Stimulated activated CD4-positive, alpha-beta T cell treated with anti-CD3 and anti-CD28 coated beads, Interleukin-15, amount 100 ng/mL, for 48 hours (primary cell): ENCODE measurements at regions not wholly inside any gene's neighbourhood (a gene's known extent, or its start where the extent isn't known, plus 50 kb on each side); places are given as distances from the start of the nearest gene placed in this dataset.
A peak's percentile ranks its signal among the peaks of the same experiment; 100 is the strongest.

Source experiments
- DNase-seq, 2 donors: peaks; one replicate each; pipeline ENCODE4 v3.0.0-alpha.2; 2020; ENCODE audit warnings: low read depth in 2 of 2

DNA sequence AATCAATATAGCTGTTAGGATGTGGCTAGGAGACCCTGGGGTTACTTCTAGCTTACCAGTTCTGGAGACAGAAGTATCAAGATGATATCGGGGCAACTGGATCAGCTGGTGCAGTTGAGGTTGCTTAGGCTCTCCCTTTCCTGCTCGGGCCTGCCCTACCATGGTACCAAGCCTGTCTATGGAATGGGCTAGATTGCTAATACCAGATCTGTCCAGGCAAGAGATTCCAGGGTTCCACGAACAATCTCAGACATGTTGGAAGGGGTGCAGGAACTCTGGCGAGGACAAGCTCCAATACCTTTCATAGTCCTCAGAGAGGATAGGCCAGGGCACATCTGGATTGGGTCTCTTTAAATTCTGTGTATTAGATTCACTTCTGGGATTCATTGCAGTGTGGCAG, 53.8 kb downstream of the ADM start:
- no peak for DNase-seq

DNA sequence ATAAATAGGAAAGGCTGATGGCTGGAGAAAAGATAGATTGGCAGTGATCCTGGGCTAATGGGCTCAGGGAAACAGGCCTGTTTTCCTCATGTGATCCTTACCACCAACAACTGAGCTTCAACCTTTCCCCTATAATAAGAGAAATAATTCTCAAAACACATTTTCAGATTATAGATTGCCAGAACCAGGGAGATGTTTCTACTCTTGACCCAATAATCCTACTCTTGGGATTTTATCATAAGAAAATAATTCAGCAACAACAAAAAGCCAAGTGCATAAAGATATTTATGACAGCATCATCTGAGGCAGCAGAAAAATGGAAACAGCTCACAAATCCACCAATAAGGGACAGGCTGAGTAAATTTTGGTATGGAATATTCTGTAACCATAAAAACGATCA, 54.3 kb downstream of the ADM start:
- DNase-seq, result no peak

DNA sequence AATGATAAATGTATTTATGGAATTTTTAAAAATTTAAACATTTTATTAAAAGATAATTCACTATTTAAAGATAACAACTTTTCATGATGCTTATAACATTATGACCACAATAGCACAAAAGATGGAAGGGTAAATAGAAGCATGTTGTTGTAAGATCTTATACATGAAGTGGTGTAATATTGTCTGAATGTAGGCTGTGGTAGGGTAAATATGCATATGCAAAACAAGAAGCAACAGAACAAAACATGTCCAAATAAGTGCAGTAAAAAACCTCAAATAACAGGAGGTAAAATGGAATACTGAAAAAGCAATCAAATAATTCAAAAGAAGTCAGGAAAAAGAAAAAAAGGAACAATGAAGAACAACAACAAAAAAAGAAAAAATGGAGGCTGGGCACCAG, 56.0 kb downstream of the ADM start:
- DNase-seq, result no peak

DNA sequence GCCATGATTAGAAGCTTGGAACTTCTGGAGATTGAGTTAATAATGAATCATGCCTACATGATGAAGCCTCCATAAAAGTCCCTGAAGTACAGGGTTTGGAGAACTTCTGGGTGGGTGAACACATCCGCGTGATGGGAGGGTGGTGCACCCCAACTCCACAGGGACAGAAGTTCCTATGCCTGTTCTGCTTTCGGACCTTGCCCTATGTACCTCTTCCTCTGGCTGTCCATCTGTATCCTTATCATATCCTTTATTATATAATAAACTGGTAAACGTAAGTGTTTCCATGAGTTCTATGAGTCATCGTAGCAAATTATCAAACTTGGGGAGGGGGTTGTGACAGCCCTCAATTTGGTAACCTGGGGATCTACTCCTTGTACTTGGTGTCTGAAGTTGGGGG, 60.2 kb downstream of the ADM start:
- no peak for DNase-seq

DNA sequence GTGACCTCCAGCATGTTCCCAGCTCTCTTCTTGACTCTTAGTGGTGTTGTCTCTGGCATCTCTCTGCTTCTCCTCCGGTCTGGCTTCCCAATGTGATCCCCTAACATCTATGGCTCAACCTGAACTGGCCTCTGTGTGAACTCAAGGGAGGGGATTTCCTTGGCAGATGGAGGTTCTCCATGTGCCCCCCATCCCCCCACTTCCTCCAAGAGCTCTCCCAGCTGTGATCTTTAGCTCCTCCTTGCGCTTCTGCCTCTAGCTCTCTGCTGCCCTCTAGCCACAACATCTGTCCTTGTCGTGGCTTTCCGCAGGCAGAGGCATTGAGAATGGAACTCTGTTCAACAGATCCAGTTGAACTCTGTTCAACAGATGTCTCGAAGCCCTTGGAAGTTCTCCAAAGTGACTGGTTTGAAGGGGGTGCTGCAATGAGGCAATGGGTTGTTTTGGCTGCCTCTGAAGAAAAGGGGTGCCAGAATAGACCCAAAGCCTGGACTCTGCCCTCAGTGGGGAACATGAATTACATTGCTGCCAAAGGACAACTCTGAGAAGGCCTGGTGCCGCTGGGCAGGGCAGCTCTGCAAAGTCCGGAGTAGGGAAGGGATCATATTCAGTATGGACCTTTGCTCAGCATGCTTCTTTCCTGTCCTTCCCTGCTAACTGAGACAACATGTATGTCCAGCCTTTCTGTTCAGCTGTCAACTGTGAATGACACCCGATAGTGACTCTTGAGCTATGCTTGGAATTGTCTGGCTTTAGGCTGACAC, 61.9 kb downstream of the ADM start:
- peak; percentile 42 to 64 for DNase-seq

DNA sequence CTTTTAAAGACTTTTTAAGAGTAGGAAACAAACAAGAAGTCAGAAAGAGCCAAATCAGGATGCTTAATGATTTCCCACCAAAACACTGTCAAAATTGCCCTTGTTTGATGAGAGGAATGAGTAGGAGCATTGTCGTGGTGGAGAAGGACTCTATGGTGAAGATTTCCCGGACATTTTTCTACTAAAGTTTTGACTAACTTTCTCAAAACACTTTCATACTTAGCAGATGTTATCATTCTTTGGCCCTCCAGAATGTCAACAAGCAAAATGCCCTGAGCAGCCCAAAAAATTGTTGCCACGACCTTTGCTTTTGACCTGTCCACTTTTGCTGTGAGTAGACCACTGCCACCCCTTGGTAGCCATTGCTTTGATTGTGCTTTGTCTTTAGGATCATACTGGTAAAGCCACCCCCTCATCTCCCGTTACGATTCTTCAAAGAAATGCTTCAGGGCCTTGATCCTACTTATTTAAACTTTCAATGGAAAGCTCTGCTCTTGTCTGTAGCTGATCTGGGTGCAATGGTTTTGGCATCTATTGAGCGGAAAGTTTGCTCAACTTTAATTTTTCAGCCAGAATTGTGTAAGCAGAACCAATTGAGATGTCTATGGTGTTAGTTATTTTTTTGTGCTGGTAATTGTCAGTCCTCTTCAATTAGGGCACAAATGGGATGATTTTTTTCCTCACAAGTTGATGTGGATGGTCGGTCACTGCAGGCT, 67.2 kb downstream of the ADM start:
- DNase-seq, result no peak

DNA sequence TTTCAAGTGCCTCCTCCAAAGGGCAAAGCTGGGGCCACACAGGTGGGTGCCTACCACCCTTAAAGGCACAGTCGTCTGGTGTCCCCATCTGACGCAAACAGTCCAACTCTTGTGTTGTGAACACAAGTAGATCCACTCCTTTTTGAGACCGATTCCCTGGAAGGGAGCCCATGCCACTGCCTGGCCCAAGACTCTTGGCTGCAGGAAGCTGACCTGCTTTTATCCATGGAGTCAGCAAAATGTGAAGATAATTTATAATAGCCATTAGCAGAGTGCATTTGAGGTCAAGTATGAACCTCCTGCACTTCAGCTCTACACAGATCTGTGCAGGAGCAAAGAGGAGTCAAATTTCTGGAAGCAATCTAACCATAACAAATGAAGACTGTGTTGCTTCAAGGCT, 68.5 kb downstream of the ADM start:
- DNase-seq, result no peak

DNA sequence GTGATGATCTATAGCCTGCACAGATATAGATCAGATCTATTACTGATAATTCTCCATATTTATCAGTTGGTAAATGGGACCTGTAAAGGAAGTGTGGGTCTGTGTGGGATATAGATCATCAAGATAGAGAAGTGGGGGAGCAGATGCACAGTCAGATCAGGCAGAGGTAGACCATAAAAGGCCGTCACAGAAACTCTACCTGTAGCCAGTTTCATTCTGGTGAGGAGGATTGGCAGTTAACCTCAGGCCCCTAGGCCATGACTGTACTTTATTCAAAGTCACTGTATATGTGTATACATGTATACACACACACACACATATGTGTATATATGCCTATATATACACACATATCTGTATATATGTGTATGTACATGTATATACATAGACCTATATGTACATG, 69.1 kb downstream of the ADM start:
- DNase-seq, result no peak

DNA sequence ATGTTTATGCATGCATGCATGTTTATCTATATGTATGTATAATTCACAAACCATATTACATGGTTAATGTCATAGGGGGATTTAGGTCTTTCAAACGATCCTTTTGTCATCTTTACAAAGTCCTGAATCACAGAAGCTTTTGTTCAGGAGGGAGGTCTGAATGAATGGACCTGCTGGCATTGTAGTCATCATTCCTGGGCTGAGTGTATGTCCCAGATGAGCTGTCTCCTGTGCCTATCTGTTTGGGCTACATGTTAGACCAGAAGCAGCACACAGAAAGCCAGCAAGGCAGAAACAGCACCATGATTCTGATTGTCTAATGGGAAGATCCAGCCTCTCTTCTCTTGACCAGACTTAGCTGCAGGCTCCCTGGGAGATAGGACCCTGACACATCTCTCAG, 69.5 kb downstream of the ADM start:
- DNase-seq, result no peak

DNA sequence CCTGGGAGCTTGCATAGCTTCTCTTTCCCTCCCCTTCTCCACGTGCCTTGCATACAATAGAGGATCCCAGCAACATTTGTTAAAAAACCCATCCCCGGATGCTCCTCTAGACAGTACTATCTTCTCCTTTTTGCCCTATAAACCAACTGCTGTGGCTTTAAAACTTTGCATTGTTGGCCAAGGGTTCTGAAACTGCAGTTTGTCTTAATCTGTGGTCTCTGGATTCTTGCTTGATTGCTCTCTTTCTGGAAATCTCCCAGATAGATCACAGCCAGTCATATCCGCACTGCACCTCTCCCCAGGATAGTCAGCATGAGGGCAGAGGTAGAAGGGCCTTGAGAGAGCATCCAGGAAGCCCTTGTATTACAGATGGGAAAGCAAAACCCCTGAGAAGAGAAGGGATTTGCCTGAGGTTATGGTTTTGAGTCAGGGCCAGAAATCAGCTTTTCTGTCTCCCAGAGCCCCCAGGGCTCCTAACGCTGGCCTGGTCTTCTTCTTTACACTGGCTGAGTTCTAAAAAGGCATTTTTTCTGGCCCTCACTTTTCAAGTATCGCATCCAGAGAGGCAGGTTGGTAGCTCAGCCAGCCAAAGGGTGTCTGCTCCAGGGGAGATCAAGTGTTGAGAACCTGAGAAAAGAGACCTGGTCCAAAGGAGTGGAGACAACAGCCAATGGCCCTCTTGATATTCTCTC, 70.6 kb downstream of the ADM start:
- no peak for DNase-seq

DNA sequence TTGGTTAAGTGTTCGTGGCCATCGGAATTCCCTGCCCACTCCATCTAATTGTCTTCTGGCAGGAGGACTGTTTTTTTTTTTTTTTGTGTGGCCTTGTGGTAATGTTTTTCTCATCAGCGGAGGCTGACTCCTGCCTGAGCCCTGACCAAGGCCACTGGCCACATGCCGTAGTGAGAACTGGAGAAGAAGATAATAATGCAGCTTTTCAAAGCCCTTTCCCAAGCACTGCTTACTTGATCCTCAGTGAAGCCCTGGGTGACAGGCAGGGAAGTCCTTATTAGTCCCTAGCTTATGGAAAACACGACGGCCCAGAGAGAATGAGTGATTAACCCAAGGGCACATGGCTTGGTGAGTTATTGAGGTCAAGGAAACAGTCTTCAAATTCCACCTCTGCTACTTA, 71.2 kb downstream of the ADM start:
- DNase-seq, result no peak

DNA sequence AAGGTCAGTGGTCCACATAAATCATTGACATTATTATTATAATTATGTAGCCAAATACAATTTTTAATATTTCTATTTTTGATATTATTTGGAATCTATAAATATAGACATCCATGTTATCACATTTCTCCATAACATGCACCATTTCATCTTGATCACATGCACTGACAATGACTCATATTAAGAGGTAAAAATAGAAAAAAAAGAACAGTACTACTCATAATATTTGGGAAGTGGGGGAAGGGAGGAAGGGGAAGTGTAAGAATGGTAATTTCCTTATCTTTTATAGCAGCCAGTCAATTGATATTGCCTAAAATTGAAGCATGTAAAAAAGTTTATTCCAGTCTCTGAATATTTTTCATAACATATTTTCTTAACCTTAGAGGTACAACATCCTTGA, 72.3 kb downstream of the ADM start:
- no peak for DNase-seq

DNA sequence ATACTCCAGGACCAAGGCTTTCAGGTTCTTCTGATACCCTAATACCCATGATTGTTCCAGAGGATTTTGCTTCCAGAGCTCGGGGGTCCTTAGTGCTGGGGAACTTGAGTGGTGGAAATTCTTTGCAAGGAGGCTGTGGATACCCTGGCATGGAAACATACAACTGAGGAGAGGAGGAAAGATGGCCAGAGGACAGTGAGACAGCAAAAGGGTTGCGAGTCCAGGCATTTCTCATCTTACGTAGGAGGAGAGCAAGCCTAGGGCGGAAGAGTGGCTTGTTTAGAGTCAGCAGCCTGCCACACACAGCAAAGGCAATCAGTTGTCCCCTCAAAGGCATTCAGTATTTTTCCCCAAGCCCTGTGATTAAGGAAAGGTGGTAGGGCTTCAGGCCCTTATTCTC, 73.5 kb downstream of the ADM start:
- no peak for DNase-seq

DNA sequence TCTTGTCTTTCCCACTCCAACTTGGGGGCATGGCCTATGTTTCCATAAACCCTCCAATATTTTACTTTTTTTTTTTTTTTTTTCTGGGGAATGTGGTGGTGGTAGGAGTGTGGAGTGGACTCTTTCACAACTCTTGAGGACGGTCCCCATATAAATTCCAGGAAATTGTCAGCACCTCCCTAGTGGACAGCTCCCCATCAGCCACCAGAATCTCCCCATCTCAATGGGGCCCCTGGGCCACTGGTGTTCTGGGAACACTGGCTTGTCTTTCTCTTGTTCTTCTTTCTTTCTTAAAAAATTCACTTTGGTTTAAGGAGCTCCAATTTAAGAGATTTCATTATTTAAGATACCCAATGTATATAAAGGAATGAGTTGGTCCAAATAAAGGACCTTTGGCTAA, 74.1 kb downstream of the ADM start:
- DNase-seq, result no peak

DNA sequence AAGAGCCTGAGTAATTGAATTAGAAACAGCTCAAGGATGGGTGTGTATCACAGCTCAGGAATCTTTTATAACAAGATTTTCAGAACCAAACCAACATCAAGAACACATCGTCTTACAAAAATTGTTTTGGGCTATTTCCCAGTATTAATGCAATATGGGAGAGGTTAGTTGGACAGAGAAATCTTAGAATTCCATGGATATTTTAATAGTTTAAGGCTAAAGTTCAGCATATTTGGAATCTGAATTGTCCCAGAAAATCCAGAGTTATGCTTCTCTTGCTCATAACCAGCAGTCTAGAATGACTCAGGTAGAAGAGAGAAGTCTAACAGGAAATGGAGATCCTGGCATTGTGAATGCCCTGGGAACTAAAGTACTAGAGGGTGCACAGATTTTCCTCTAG, 74.6 kb downstream of the ADM start:
- no peak for DNase-seq

DNA sequence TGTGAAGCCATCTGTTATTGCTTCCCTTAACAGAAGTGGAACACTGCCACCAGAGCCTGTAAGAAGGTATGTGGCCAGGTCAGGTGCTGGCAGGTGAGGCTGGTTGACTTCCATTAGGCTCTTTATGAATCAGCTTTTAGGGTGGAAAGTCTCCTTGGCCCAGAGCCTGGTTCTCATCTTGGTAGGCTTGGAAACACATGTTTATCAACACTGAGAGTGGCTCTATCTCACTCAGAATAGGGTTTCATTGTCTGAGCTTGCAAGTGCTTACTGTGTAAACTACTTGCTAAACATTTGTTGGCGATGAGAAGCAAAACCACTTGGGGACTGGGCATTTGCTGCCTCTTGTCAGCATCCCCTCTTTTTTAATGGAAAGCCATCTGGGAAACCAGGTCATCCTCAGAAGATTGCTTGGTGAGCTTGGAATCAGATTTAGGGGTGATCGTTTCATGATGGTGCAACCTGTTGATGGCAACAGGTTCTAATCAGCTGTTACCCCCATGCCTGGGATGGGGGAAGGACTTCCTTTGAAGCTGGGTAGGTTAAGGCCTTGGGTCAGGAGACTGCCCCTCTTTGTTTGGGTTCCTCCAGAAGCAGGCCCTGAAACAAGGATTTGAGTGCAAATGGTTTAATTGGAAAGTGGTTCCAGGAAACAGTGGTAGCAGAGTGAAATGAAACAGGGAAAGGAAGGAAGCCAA, 75.0 kb upstream of the AMPD3 start:
- no peak for DNase-seq

DNA sequence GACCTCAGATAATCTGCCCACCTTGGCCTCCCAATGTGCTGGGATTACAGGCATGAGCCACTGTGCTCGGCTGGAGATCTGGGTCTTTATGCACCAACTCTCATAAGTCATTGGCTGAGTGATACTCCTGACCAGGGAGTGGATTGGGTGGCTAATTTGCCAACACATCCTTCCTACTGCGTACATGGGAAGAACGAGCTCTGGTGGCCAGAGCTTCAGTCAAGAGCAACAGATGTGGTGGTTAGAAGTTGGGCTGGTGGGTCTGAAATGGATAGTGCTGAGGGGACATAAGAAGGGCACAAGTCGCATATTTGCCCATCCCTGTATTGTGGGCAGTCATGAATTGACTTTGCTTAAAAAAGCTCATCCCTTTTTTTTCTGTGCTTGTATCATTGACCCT, 74.1 kb upstream of the AMPD3 start:
- DNase-seq, result no peak

DNA sequence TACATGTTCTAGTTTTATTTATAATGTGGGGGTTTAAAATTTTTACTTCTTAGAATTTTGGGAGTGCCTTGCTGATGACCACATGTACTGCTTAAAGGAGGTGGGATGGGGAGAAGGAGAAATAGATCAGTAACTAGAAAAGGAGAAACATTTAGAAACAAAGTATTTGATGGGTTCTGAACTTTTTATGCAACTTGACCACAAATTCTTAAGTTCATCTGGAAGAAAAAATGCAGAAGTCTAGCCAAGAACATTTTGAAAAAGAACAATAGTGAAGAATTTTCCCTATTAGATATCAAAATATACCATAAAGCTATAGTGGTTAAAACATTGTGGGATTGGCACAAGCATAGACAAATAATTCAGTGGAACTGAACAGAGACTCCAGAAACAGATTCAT, 73.3 kb upstream of the AMPD3 start:
- no peak for DNase-seq

DNA sequence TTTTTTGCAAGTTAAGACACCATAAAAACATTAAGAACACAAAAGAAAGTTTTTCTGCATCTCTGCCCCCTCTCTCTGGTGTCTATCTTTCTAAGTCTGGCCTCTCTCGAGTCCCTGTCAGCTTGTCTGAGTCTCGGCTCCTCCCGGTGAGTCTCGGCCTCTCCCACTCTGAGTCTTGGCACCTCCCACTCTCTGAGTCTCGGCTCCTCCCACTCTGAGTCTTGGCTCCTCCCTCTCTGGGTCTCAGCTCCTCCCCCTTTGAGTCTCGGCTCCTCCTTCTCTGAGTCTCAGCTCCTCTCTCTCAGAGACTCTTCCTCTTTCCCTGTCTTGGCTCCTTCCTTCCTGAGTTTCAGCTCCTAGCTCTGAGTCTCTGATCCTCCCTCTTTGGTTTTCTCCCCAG, 72.5 kb upstream of the AMPD3 start:
- no peak for DNase-seq

DNA sequence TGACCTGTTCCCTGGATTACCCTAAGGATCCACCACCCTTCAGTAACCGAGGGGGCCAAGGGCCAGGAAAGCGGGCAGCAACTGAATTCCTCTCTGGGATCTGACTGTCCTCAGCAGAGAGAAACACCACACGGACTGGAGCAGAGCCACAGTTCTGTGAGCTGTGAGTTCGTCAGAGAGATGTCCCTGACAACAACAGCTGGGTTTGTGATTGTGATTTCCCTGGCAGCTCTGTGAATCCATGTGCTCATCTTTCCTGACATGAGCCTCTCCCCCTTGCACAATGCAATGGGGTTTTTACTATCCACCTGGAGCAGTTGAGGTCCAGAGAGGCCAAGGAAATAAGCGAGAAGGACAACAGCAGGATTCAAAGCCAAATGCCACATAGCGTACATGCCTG, 69.4 kb upstream of the AMPD3 start:
- DNase-seq, result no peak

DNA sequence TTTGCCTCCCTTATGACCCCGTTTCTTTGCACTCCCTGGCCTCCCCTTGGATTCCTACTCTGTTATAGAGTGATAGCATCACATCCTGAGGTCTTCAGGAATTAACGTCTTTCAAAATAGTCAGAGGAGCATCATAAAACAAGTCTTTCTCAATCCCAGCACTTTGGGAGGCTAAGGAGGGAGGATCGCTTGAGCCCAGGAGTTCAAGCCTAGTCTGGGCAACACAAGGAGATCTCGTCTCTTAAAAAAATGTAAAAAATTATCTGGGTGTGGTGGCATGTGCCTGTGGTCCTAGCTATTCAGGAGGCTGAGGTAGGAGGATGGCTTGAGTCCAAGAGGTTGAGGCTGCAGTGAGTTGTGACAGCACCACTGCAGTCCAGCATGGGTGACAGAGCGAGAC, 68.7 kb upstream of the AMPD3 start:
- no peak for DNase-seq

DNA sequence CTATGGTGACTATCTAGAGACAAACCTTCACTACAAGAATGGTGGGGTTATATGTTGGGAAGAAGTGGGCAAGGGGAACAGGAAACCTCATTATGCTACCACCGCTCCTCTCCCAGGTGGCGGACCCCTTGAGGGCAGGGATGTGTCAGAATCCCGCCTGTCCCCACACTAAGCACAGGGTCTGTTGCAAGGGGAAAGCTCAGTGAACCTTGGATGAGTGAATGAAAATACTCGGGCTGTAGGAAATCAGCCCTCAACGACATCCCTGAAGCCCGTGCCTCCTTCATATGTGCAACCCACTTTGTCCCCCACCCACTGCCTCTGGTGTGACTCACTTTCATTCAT, 68.2 kb upstream of the AMPD3 start:
- DNase-seq, result no peak
